RWPE2 (cell line): ENCODE measurements at regions not wholly inside any gene's neighbourhood (a gene's known extent, or its start where the extent isn't known, plus 50 kb on each side); places are given as distances from the start of the nearest gene placed in this dataset.

ENCODE experiments used
- ATAC-seq: fragments of 200-7000 bp; cut with Tn5 transposase; 3 replicates; pipeline ENCODE4 v1.9.1; 2021; ENCODE audit warnings: low read depth
- DNase-seq: peaks from one replicate; pipeline ENCODE4 v3.0.0-alpha.2; 2020; ENCODE audit warnings: low spot score
- H3K27ac ChIP-seq: fragments of 450-650 bp; 2 replicates; pipeline ENCODE4 v1.5.1; 2017; ENCODE audit warnings: mild to moderate bottlenecking; ENCODE audit not compliant: poor library complexity, severe bottlenecking
- H3K27me3 ChIP-seq: fragments of 250-450 bp; sonication (Bioruptor Pico); 2 replicates; pipeline ENCODE4 v1.5.1; 2021; ENCODE audit warnings: mild to moderate bottlenecking, moderate library complexity; ENCODE audit not compliant: insufficient read depth, poor library complexity, severe bottlenecking
- H3K36me3 ChIP-seq: fragments of 250-450 bp; sonication (Bioruptor Pico); 2 replicates; pipeline ENCODE4 v1.5.1; 2020; ENCODE audit warnings: low read depth, mild to moderate bottlenecking, moderate library complexity
- H3K4me1 ChIP-seq: fragments of 250-450 bp; sonication (Bioruptor Pico); 2 replicates; pipeline ENCODE4 v1.5.1; 2021; ENCODE audit warnings: mild to moderate bottlenecking, moderate library complexity; ENCODE audit not compliant: insufficient read depth, poor library complexity, severe bottlenecking
- H3K4me3 ChIP-seq: fragments of 250-450 bp; sonication (Bioruptor Pico); 2 replicates; pipeline ENCODE4 v1.5.1; 2021; ENCODE audit warnings: mild to moderate bottlenecking, moderate library complexity; ENCODE audit not compliant: severe bottlenecking
- H3K9me3 ChIP-seq: fragments of 250-450 bp; sonication (Bioruptor Pico); 2 replicates; pipeline ENCODE4 v1.5.1; 2021; ENCODE audit warnings: mild to moderate bottlenecking, moderate library complexity; ENCODE audit not compliant: severe bottlenecking
- CTCF ChIP-seq: fragments of 450-650 bp; IDR thresholded peaks from one replicate; pipeline ENCODE4 v1.5.1; 2017; ENCODE audit warnings: mild to moderate bottlenecking, moderate library complexity; ENCODE audit not compliant: poor library complexity, severe bottlenecking

DNA sequence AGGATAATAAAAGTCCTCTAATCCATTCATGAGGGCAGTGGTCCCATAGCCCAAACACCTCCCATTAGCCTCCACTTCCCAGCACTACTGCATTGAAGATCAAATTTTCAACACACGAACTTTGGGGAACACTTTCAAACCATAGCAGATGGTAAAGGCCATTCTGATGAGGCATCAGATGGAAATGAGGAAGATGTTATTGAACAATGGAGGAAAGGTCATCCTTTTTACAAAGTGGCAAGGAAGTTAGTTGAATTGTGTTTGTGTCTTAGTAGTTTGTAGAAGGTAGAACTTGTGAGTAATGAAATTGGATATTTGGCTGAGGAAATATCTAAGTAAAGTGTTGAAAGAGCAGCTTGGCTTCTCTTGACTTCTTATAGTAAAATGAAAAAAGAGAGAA lies 93.3 kb upstream of the NLRP1 start:
- Histone ChIP-seq H3K27me3 (peaks cover 3% of the 10 kb centered on the region), H3K27ac (no peak overlapping the region), H3K36me3 (no peaks in the 10 kb centered on the region), H3K9me3 (no peaks in the 10 kb centered on the region), H3K4me3 (no peak overlapping the region), H3K4me1 (no peaks in the 10 kb centered on the region)
- ATAC-seq = no peak
- no peak for TF ChIP-seq CTCF
- no peak for DNase-seq

DNA sequence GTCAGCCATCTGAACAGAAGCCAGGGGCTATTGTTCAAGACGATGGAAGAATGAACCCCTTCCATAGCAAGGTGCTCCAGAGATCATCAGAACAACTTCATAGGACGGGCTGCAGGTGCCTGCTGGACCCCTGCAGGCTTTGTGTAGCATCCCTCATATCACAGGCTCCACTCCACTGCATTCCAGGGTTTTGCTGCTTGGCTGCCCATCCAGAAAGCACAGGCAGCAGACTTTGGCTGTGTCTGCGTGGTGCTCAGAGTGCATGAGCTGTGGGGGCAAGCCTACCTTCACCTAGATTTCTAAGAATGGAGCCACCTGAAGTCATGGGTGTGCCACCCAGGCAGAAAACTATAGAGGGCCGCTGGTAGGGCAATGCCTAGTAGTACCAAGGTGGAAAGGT lies 93.9 kb upstream of the NLRP1 start:
- Histone ChIP-seq H3K36me3 (no peaks in the 10 kb centered on the region), H3K27me3 (peaks cover 8% of the 10 kb centered on the region), H3K9me3 (no peaks in the 10 kb centered on the region), H3K27ac (no peak overlapping the region), H3K4me3 (no peak overlapping the region), H3K4me1 (no peaks in the 10 kb centered on the region)
- no peak for TF ChIP-seq CTCF
- ATAC-seq (no peak), DNase-seq (no peak)

DNA sequence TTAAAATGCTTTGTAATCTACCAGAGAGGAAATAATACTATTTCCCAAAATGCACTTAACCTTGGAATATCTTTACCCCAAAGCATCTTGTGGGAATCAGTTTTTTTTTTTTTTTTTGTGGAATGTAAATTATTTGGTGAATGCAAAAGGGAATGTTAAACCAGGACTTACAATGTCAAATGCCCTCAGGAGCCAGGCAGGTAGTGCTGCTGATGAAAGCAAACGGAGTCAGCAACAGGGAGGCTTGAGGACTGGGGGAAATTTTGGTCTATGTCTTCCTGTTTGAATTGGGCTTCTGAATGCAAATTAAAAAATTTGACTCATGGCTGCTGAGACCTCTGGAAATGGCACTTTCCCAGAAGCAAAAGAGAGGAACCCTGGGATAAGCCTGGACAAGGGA lies 96.5 kb upstream of the NLRP1 start:
- Histone ChIP-seq H3K9me3 (no peaks in the 10 kb centered on the region), H3K27ac (no peak overlapping the region), H3K4me3 (no peak overlapping the region), H3K27me3 (peaks cover 13% of the 10 kb centered on the region), H3K36me3 (no peaks in the 10 kb centered on the region), H3K4me1 (no peaks in the 10 kb centered on the region)
- ATAC-seq (no peak), DNase-seq (no peak)
- no peak for TF ChIP-seq CTCF

GRCh38 chr17:5683241-5683640 lies 98.9 kb upstream of the NLRP1 start:
- Histone ChIP-seq H3K9me3 (no peaks in the 10 kb centered on the region), H3K27me3 (peaks cover 13% of the 10 kb centered on the region), H3K4me3 (no peak overlapping the region), H3K4me1 (no peaks in the 10 kb centered on the region), H3K27ac (no peak overlapping the region), H3K36me3 (no peaks in the 10 kb centered on the region)
- DNase-seq = no peak
- no peak for ATAC-seq
- TF ChIP-seq CTCF = no peak

- peak; percentile 7 for DNase-seq
Measured at GRCh38 chr17:5686074-5686635, 101.8 kb upstream of the NLRP1 start.

More at GRCh38 chr17:5686074-5686635, 101.8 kb upstream of the NLRP1 start:
- Histone ChIP-seq H3K36me3 (no peaks in the 10 kb centered on the region), H3K4me1 (no peaks in the 10 kb centered on the region), H3K4me3 (no peak overlapping the region), H3K27ac (no peak overlapping the region), H3K27me3 (peaks cover 13% of the 10 kb centered on the region), H3K9me3 (no peaks in the 10 kb centered on the region)
- TF ChIP-seq CTCF = no peak
- no peak for ATAC-seq
